Fibroblast of pulmonary artery (primary cell): ENCODE measurements at regions not wholly inside any gene's neighbourhood (a gene's known extent, or its start where the extent isn't known, plus 50 kb on each side); places are given as distances from the start of the nearest gene placed in this dataset.
"Not testable (repeated sequence)": the region's sequence is repeated elsewhere in the genome, so short reads cannot be mapped to it uniquely, and the experiment has no call there.

Experiments
- DNase-seq: peaks from one replicate; pipeline ENCODE4 v3.0.0-alpha.2; 2010; ENCODE audit warnings: low read depth
- H3K4me3 ChIP-seq: replicated peaks from 2 replicates; pipeline ENCODE4 v1.5.1; 2011; ENCODE audit warnings: low read depth, mild to moderate bottlenecking, control low read depth, low read length, moderate library complexity
- TF ChIP-seq, protein P1 (sequence below): IDR thresholded peaks from 2 replicates; pipeline ENCODE4 v1.5.1; 2011; ENCODE audit warnings: mild to moderate bottlenecking, control low read depth, low read length, inconsistent platforms; ENCODE audit errors: missing control alignments

DNA sequence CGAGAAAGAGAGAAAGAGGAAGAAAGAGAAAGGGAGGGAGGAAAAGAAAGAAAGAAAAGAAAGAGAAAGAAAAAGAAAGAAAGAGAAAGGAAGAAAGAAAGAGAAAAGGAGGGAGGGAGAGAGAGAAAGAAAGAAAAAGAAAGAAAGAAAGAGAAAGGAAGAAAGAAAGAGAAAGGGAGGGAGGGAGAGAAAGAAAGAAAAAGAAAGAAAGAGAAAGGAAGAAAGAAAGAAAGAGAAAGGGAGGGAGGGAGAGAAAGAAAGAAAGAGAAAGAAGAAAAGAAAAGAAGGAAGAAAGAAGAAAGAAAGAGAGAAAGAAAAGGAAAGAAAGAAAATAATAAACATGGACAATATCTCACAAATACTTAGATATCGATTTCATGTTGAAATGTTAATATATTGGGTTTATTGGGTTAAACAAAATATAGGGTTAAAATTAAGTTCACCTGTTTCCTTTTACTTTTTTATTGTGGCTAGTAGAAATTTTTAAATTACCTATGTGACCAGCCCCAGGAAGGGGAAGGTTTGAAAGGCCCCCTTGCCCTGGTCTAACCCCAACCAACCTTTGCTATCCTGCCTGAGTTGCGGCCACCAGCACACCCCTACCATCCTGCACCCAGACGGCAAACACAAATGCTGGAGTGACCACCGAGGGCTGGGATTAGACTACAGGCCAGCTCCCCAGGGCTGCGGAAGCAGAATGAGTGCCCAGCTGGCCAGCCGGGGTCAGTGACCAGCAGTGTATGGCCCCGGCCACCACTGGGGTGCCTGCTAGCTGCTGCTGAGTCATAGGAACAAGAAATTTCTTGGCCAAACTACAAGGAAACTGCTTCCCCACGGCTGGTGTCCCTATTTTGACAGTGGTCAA, 81.0 kb upstream of the FGF3 start:
- TF ChIP-seq, protein P1, sequence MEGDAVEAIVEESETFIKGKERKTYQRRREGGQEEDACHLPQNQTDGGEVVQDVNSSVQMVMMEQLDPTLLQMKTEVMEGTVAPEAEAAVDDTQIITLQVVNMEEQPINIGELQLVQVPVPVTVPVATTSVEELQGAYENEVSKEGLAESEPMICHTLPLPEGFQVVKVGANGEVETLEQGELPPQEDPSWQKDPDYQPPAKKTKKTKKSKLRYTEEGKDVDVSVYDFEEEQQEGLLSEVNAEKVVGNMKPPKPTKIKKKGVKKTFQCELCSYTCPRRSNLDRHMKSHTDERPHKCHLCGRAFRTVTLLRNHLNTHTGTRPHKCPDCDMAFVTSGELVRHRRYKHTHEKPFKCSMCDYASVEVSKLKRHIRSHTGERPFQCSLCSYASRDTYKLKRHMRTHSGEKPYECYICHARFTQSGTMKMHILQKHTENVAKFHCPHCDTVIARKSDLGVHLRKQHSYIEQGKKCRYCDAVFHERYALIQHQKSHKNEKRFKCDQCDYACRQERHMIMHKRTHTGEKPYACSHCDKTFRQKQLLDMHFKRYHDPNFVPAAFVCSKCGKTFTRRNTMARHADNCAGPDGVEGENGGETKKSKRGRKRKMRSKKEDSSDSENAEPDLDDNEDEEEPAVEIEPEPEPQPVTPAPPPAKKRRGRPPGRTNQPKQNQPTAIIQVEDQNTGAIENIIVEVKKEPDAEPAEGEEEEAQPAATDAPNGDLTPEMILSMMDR = no peak
- H3K4me3 ChIP-seq = no peak overlapping the region
- DNase-seq = no peak

DNA sequence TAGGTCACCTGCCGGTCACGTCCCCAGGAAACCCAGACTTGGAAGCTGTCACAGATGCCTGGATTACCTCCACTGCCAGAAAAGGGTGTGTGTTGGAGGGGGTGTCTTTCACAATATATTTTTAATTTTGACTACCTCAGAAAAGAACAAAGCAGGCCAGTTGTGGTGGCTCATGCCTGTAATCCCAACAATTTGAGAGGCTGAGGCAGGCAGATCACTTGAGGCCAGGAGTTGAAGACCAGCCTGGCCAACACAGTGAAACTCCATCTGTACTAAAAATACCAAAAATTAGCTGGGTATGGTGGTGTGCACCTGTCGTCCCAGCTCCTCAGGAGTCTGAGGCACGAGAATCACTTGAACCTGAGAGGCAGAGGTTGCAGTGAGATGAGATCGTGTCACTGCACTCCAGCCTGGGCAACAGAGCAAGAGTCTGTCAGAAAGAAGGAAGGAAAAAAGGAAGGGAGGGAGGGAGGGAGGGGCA, 81.6 kb upstream of the FGF3 start:
- not testable (repeated sequence) for DNase-seq, H3K4me3 ChIP-seq

DNA sequence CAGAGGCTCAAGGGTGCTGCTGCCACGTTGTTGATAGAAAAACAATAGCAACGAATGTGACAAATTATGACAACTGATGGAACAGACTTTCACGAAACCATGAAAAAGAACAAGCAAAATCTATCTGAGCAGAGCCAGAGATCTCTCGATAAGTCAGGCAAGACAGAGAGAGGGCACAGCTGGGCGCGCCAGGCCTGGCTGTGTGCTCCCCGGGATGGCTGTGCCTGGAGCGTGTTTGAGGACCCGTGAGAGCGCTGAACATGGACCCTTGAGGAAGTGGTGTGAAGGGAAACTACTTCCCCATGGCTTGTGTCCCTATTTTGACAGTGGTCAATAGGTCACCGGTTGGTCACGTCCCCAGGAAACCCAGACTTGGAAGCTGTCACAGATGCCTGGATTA, 83.1 kb upstream of the FGF3 start:
- no peak overlapping the region for H3K4me3 ChIP-seq
- TF ChIP-seq, protein P1 = no peak
- DNase-seq = no peak

DNA sequence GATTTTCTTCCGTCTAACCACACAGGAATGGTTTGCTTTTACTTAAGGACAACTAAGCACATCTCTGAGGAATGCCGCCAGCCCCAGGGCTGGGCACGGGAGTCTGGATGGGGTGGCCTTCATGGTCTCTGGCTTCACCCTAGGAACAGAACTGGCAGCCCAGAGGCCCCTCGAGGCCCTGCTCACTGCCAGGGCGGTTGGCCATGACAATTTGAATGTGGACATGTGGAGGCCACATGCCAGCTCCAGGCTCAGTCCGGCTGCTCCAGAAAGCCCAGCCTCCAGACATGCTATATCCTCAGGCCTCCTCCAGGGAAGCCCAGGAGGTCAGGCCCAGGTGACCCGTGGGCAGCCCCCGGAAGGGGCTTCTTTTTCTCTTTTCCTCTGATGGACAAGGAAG, 84.0 kb upstream of the FGF3 start:
- TF ChIP-seq, protein P1 = no peak
- DNase-seq = no peak
- H3K4me3 ChIP-seq = no peak overlapping the region

DNA sequence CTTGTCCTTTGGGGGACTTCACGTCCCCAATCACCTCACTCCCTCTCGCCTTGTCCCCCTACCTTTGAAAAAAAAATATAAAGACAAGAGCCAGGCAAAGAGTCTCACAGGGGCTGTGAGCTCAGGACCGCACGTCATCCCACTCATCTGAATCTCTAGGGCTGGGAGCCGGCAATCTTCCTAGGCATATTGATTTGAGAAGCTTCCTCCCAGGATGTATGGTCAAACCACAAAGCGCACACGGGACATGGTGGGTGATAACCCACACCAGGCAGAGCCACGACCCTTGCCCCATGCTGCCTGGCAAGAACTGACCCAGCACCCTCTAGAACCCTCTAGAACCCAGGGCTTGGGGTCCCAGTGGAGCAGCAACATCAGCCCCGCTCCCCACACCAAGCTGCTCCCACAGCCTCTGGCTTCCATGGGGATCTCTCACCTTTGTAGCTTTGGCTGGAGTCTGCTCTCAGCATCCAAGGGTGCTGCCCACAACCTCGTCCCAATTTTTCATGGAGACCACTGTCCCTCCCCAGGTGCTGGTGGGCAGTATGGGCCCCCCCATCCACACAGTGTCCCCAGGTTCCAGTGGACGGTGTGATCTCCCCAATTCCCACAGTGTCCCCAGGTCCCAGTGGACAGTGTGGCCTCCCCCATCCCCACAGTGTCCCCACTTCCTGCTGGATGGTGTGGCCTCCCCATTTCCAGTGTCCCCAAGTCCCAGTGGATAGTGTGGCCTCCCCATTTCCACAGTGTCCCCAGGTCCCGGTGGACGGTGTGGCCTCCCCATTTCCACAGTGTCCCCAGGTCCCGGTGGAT, 85.2 kb upstream of the FGF3 start:
- TF ChIP-seq, protein P1 = no peak
- H3K4me3 ChIP-seq = no peak overlapping the region
- DNase-seq = no peak

DNA sequence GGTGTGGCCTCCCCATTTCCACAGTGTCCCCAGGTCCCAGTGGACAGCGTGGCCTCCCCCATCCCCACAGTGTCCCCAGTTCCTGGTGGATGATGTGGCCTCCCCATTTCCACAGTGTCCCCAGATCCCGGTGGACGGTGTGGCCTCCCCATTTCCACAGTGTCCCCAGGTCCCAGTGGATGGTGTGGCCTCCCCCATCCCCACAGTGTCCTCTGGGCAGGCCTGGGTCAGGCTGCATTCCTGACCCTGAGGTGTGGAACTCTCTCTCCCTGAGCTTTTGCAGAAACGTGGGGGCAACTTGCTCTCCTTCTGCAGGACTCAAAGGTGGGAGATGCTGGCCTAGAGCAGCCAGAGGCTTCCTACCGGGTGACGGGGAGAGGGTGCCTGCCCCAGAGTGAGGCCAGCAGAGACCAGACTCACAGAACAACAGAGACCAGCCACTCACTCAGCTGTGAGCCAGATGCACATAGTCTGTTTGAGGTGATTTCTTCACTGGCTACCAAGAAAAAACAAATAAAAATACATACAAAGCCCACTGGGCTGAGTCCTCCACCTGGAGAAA, 85.8 kb upstream of the FGF3 start:
- TF ChIP-seq, protein P1 = no peak
- H3K4me3 ChIP-seq = no peak overlapping the region
- DNase-seq = no peak
